ENCODE measurements at regions not wholly inside any gene's neighbourhood (a gene's known extent, or its start where the extent isn't known, plus 50 kb on each side); places are given as distances from the start of the nearest gene placed in this dataset.

GRCh38 chr17:53490447-53490968, 332.2 kb upstream of the KIF2B start:
- POLR2A ChIA-PET (ENCODE audit: low non-redundant PET): no interaction called here
- DNase-seq (ENCODE audit: low spot score): no peak
- Histone ChIP-seq H3K36me3 (ENCODE audit: insufficient read depth, low read length, poor library complexity, severe bottlenecking) (no peaks in the 10 kb centered on the region), H3K9me3 (ENCODE audit: low read depth, low read length, poor library complexity, severe bottlenecking) (no peaks in the 10 kb centered on the region), H3K4me1 (ENCODE audit: insufficient read depth, low read length, poor library complexity, severe bottlenecking) (no peaks in the 10 kb centered on the region), H3K4me3 (ENCODE audit: low read depth, low read length, poor library complexity, severe bottlenecking) (no peak overlapping the region), H3K27me3 (replicated peaks; ENCODE audit: insufficient read depth, low read depth, low read length, poor library complexity) (no peaks in the 10 kb centered on the region), H3K27ac (ENCODE audit: low read depth, low read length, poor library complexity, severe bottlenecking) (no peak overlapping the region)
- TF ChIP-seq EZH2 (IDR thresholded peaks at IDR 0.05; ENCODE audit: borderline replicate concordance, low read depth, low read length, poor library complexity, severe bottlenecking) (no peak), CTCF (conservative IDR thresholded peaks at IDR 0.05; ENCODE audit: low read depth, low read length) (no peak)
- CTCF ChIA-PET: no interaction called here
- no TSS peak for BruUV-seq (replicated peaks)
- intact Hi-C loops (cut with micrococcal nuclease; ENCODE audit: unreplicated experiment): no loop called here

GRCh38 chr17:53483704-53484103, 339.0 kb upstream of the KIF2B start:
- Histone ChIP-seq H3K27me3 (replicated peaks; ENCODE audit: insufficient read depth, low read depth, low read length, poor library complexity) (no peaks in the 10 kb centered on the region), H3K27ac (ENCODE audit: low read depth, low read length, poor library complexity, severe bottlenecking) (no peak overlapping the region), H3K9me3 (ENCODE audit: low read depth, low read length, poor library complexity, severe bottlenecking) (no peaks in the 10 kb centered on the region), H3K4me3 (ENCODE audit: low read depth, low read length, poor library complexity, severe bottlenecking) (no peak overlapping the region), H3K4me1 (ENCODE audit: insufficient read depth, low read length, poor library complexity, severe bottlenecking) (no peaks in the 10 kb centered on the region), H3K36me3 (ENCODE audit: insufficient read depth, low read length, poor library complexity, severe bottlenecking) (no peaks in the 10 kb centered on the region)
- DNase-seq (ENCODE audit: low spot score): no peak
- intact Hi-C loops (cut with micrococcal nuclease; ENCODE audit: unreplicated experiment): no loop called here
- no peak for TF ChIP-seq EZH2 (IDR thresholded peaks at IDR 0.05; ENCODE audit: borderline replicate concordance, low read depth, low read length, poor library complexity, severe bottlenecking)
- no peak for TF ChIP-seq CTCF (conservative IDR thresholded peaks at IDR 0.05; ENCODE audit: low read depth, low read length)
- POLR2A ChIA-PET (ENCODE audit: low non-redundant PET): no interaction called here
- no TSS peak for BruUV-seq (replicated peaks)
- CTCF ChIA-PET: no interaction called here

- no peak for DNase-seq (ENCODE audit: low spot score)
- no TSS peak for BruUV-seq (replicated peaks)
- intact Hi-C loops (cut with micrococcal nuclease; ENCODE audit: unreplicated experiment): no loop called here
- no peaks in the 10 kb centered on the region for H3K36me3 ChIP-seq (ENCODE audit: insufficient read depth, low read length, poor library complexity, severe bottlenecking)
- H3K4me1 ChIP-seq (ENCODE audit: insufficient read depth, low read length, poor library complexity, severe bottlenecking): no peaks in the 10 kb centered on the region
- no peak for TF ChIP-seq CTCF (conservative IDR thresholded peaks at IDR 0.05; ENCODE audit: low read depth, low read length)
- TF ChIP-seq EZH2 (IDR thresholded peaks at IDR 0.05; ENCODE audit: borderline replicate concordance, low read depth, low read length, poor library complexity, severe bottlenecking): no peak
- CTCF ChIA-PET: no interaction called here
- no peaks in the 10 kb centered on the region for H3K9me3 ChIP-seq (ENCODE audit: low read depth, low read length, poor library complexity, severe bottlenecking)
- no peak overlapping the region for H3K4me3 ChIP-seq (ENCODE audit: low read depth, low read length, poor library complexity, severe bottlenecking)
- no peaks in the 10 kb centered on the region for H3K27me3 ChIP-seq (replicated peaks; ENCODE audit: insufficient read depth, low read depth, low read length, poor library complexity)
- no peak overlapping the region for H3K27ac ChIP-seq (ENCODE audit: low read depth, low read length, poor library complexity, severe bottlenecking)
- POLR2A ChIA-PET (ENCODE audit: low non-redundant PET): no interaction called here
Measured at GRCh38 chr17:53475002-53475401, 347.7 kb upstream of the KIF2B start.

Data from A673 (cell line).